HG03378 (cell line): ENCODE measurements at regions not wholly inside any gene's neighbourhood (a gene's known extent, or its start where the extent isn't known, plus 50 kb on each side); places are given as distances from the start of the nearest gene placed in this dataset.
"Not testable (repeated sequence)": the region's sequence is repeated elsewhere in the genome, so short reads cannot be mapped to it uniquely, and the experiment has no call there.

ENCODE experiments used
- ATAC-seq: cut with Tn5 transposase; IDR thresholded peaks from one replicate; pipeline ENCODE4 v1.9.1; 2021; ENCODE audit warnings: mild to moderate bottlenecking, moderate library complexity; ENCODE audit not compliant: unreplicated experiment

DNA sequence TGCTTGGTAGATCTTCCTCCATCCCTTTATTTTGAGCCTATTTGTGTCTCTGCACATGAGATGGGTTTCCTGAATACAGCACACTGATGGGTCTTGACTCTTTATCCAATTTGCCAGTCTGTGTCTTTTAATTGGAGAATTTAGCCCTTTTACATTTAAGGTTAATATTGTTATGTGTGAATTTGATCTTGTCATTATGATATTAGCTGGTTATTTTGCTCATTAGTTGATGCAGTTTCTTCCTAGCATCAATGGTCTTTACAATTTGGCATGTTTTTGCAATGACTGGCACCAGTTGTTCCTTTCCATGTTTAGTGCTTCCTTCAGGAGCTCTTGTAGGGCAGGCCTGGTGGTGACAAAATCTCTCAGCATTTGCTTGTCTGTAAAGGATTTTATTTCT, 72.4 kb downstream of the HNRNPD start:
- not testable (repeated sequence) for ATAC-seq

DNA sequence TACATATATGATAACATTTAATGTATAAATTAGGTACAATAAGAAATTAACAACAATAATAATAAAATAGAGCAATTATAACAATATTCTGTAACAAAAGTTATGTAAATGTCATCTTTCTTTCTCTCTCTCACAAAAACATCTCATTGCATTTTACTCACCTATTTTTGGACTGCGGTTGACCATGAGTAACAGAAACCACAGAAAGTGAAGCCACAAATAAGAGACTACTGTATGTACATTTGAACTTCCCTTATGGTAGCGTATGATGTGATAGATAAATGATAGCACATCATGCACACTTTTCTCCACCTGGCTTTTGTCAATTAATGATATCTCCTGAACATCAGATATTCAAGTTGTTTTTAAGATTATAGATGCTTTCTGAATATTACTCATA, 80.5 kb downstream of the HNRNPD start:
- peak; percentile 100 for ATAC-seq

DNA sequence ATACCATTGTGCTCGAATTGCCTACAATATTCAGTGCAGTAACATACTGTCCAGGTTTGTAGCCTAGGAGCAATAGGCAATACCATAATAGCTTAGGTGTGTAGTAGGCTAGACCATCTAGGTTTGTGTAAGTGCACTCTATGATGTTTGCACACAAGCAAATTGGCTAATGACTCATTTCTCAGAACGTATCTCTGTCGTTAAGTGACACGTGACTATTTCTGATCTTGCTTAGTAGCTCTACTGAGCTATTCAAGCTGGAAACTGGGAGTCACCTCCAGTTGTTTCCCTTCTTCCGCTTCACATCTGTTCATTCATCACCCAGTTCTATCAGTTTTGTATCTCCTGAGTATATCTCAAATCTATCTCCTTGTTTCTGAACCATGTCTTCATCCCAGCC, 86.1 kb downstream of the HNRNPD start:
- ATAC-seq, result no peak

DNA sequence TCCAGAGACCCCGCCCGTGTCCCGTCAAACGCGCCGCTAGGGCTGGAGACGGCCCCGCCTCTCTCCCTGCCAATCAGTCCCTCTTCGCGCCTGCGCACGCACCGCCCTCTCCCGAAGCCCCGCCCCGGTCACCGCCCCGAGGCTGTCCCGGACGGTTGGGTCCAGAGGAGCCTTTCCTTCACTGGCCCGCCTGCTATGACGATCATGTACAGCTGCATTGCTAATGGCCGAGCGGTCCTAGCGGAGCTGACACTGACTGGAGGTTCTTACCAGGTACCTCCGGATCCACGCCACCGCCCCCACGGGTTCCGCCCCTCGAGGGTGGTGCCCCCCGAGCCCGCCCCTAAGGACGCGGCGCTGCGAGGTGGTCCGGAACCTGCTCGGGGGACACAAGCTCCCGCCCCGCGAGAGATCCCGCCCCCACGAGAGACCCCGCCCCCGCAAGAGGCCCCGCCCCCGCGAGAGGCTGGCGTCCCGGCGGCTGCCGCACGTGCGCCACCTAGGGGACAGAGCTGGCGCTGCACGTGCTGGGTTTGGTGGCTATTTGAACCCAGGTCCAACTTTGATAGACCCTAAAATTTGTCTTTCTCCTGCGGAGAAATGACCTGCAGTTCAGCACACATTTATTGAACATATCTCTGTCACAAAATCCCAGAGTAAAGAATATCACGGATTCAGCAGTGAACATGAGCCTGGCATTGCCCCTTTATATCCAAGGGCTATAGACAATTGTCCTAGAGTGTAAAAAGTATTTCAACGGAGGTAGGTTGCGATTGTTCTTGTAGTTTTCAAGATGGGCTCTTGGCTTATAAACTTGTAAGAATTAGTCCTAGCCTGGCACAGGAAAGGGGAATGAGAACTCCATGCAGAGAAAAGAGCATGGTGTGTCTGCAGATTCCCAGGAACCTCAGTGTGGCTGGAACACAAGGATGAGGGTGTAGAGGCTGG, 88.7 kb downstream of the HNRNPD start:
- ATAC-seq, result peak; percentile 100

DNA sequence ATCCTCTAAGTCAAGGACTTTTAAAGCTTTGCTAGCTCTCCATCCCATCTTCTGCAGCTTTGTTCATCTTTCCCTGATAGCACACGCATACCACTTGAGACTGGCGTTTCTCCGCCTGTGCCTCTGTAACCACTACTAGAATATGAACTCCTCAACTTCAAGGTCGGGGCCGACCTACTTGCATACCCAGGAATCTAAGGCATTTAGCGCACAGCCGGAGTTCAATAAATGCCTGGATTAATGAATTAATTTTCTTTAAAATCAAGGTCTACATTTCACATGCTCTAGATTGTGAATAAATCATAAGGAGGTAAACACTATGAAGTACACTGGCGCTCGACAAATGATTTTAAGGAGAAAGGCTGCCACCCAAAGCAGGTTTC, 89.3 kb downstream of the HNRNPD start:
- ATAC-seq, result no peak

DNA sequence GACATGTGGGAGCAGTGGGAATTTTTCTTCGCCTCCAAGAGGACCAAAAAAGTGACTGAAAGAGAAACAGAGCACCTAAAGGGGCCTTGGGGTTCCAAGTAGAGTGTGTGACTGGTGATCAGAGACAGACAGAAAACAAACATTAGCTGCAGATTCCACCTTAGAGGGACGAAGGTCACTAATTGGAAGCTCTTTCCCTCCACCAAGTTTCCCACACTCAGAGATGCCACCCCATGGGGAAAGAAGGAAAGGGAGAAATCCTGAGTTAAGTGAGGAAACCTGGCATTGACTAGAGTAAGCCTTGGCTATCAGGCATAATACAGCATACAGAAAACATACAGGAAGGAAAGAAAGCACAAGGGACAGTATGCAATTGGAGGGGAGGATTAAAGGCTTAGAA, 90.9 kb downstream of the HNRNPD start:
- ATAC-seq, result no peak

DNA sequence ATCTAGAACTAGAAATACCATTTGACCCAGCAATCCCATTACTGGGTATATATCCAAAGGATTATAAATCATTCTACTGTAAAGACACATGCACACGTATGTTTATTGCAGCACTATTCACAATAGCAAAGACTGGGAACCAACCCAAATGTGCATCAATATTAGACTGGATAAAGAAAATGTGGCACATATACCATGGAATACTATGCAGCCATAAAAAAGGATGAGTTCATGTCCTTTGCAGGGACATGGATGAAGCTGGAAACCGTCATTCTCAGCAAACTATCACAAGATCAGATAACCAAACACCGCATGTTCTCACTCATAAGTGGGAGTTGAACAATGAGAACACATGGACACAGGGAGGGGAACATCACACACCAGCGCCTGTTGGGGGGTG, 94.2 kb downstream of the HNRNPD start:
- not testable (repeated sequence) for ATAC-seq

DNA sequence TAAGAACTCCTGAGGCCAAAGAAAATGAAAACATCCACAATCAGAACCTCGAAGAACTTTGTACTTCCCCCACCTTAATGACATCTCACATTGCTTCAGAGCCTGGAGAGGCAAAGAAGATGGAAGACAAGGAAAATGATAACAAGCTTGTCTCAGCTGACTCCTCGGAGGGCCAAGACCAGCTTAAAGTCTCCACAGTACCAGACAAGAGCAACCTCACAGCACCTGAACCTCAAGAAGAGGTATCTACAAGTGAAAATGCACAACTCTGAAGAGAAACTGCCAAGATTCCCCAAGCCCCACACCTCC, 97.5 kb downstream of the HNRNPD start:
- ATAC-seq, result no peak

DNA sequence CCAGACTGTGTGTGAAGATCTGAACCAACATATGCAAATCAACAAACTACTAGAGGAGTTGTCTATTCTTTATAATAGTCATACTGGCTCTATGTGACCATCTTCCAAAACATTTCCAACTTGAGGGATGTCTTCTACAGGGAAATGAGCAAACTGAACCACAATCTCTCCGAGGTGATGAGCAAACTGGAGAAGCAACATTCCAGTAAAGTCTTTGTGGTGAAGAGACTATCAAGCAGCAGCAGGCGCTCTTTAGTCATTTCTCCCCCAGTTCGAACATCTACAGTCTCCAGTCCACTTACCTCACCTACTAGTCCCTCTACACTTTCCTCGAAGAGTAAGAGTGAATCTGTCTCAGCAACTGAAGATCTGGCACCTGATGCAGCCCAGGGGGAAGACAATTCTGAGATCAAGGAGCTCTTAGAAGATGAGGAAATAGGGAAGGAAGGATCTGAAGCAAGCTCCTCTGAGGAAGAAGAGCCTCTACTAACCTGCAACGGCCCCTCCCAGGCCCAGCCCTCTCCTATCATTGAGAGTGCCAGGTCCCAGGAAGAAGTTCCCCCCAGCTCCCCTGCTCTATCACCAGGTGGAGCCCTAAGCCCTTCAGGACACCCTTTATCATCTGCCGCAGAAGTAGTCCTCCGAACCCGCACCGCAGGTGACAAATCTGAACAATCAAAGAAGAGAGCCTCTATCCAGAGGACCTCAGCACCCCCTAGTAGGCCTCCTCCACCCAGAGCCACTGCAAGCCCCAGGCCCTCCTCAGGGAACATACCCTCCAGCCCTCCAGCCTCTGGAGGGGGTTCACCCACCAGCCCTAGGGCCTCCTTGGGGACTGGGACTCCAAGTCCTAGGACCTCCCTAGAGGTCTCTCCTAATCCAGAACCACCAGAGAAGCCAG, 98.1 kb downstream of the HNRNPD start:
- ATAC-seq, result no peak

DNA sequence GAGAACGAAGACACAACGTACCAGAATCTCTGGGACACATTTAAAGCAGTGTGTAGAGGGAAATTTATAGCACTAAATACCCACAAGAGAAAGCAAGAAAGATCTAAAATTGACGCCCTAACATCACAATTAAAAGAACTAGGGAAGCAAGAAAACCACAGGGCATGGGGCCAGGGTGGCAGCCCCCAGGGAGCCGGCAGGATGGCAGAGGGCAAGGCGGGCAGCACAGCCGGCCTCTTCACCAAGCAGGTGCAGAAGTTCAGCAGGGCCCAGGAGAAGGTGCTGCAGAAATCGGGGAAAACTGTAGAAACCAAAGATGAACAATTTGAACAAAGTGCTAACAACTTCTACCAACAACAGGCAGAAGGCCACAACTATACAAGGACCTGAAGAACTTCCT, 99.1 kb downstream of the HNRNPD start:
- not testable (repeated sequence) for ATAC-seq

DNA sequence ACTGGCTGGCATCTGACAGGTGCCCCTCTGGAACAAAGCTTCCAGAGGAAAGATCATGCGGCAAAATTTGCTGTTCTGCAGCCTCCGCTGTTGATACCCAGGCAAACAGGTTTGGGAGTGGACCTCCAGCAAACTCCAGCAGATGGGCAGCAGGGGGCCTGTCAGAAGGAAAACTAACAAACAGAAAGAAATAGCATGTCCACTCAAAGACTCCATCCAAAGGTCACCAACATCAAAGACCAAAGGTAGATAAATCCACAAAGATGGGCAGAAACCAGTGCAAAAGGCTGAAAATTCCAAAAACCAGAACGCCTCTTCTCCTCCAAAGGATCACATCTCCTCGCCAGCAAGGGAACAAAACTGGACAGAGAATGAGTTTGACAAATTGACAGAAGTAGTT, 101.3 kb downstream of the HNRNPD start:
- ATAC-seq, result not testable (repeated sequence)

DNA sequence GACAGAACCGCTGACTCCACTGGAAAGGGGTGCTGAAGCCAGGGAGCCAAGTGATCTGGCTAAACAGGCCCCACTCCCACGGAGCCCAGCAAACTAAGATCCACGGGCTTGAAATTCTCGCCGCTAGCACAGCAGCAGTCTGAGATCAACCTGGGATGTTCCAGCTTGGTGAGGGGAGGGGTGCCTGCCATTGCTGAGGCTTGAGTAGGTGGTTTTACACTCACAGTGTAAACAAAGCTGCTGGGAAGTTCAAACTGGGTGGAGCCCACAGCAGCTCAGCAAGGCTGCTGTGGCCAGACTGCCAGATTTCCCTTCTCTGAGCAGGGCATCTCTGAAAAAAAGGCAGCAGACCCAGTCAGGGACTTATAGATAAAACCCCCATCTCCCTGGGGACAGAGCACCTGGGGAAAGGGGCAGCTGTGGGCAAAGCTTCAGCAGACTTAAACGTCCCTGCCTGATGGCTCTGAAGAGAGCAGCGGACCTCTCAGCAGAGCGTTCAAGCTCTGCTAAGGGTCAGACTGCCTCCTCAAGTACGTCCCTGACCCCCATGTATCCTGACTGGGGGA, 101.8 kb downstream of the HNRNPD start:
- ATAC-seq, result not testable (repeated sequence)

DNA sequence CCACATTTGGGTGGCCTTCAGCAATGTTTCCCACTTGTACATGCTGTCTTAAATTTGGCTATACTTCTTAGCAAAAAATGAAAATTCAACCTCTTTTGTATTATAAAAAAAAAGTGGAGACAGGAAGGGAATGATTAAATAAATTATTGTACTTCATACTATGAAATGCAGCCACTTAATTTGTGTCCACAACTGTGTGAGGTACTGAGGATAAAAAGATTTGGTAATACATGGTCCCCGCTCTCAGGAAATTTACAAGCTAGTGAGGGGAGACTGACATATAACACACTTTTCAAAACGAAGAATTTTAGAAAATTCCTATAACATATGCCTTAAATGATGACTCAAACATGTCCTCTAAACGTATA, 105.0 kb downstream of the HNRNPD start:
- ATAC-seq, result no peak

DNA sequence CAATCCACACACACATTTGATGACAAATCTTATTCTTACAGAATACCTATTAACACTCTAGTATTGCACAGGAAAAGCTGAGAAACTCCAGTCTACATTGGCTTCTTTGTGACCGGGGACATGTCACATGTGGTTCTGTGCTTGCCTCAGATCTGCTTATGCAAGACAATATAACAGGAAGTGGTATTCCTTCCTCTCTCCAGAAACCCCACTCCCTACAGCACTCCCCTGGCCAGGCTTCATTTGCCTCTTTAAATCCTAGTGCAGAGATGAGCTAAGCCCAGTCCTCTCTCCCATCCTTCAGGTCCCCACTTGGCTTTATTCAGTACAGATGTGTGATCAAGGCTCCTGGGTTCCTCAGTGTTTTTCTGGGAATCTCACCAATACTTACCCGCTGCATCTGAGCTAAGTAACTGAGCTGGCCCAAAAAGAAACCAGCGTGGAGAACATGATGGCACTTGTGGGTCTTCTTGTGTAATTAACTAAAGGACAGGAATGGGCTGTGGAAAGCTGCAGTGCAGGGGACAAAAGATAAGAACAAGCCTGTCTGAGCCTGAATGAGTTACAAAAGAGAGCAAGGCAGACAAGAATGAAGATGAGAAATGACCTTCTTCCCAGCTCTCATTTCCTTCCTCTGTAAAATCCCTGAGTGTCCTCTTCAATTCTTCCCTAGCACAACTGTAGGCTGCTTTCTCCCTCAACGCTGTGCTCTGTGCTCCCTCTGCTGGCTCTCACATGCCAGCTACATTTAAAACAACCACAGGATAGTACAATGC, 105.6 kb downstream of the HNRNPD start:
- ATAC-seq, result peak; percentile 80

DNA sequence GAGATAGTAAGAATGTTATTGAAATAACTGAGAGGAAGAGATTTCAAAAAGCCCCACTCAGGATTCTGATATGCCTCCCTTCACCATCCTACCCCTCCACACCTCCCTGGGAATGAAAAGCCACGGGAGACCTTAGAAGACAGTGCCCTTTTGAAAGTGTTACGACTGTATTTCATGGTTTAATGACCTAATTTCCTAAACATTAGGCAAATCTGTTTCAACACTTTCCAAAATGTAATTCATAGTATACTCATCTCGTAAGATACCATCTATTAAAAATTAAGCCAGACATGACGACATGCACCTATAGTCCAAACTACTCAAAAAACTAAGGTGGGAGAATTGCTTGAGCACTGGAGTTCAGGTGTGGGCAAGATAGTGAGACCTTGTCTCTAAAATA, 106.3 kb downstream of the HNRNPD start:
- no peak for ATAC-seq

DNA sequence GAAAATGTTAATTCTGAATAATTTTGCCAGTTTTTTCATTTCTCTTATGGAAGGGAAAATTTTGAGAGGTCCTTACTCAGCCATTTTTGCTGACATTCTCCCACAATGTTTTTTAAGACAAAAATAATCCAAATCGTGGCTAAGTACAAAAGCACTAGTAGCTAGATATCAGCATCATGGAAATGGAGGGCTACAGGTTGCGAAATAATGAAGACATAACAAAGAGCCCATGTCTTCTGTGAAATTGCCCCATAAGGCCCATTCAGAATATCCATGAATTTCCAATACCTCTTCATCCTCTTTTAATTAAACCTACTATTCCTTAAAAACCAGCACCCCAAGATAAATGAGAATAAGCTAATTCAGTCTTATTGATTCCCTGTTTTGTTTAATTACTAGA, 107.4 kb downstream of the HNRNPD start:
- no peak for ATAC-seq

DNA sequence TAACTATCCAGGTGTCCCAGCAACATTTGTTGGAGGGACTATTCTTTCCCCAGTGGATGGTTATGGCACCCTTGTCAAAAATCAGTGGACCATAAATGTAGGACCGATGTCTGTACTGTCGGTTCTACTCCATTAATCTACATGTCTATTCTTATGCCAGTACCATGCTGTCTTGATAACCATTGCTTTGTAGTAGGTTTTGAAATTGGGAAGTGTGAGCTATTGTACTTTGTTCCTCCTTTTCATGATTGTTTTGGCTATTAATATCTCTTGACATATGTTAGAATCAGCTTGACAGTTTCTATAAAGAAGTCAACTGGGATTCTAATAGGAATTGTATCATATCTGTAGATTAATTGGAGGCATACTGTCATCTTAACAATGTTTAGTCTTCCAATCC, 112.7 kb downstream of the HNRNPD start:
- no peak for ATAC-seq

DNA sequence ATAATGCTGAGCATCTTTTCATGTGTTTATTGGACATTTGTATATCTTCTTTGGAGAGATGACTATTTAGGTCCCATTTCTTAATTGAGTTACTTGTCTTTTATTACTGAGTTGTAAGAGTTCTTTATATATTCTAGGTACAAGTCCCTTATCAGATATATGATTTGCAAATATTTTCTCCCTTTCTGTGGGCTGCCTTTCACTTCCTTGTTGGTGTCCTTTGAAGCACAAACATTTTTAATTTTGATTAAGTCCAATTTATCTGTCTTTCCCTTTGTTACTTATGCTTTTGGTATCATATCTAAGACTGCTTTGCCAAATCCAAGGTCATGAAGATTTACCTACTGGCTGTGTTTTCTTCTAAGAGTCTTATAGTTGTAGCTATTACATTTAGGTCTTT, 113.2 kb downstream of the HNRNPD start:
- ATAC-seq, result no peak

DNA sequence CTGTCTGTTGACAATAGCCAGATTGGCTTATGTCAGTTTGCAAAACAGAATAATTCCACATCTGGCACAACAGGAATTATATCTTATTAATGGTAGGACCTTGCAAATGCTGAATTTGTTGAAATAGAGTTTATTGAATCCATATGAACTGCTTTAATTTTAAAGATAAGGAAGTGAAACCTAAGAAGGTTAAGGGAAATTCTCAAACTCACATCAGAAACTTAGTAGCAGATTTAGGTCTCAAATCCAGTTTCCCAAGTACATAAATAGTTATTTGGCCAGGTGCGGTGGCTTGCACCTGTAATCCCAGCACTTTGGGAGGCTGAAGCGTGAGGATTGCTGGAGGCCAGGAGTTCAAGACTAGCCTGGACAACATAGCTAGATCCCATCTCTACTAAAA, 117.1 kb downstream of the HNRNPD start:
- ATAC-seq, result no peak

DNA sequence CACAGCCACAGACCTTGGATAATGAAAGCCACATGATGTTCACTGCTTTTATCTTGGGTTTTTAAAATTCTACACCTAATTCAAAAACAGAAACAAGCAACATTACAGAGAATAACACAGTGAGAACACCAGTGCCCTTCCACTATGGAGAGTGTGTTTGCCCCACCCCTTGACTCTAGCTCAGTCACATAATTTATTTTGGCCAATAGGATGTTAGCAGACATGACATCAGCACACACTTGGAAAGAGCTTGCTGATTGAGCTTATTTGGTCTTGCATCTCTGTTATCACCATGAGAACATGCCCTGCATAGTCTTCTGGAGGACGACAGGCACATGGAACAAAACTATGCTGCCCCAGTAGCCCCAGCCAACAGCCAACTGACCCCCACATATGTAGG, 118.1 kb downstream of the HNRNPD start:
- no peak for ATAC-seq
